ENCODE measurements at regions not wholly inside any gene's neighbourhood (a gene's known extent, or its start where the extent isn't known, plus 50 kb on each side); places are given as distances from the start of the nearest gene placed in this dataset.

DNA sequence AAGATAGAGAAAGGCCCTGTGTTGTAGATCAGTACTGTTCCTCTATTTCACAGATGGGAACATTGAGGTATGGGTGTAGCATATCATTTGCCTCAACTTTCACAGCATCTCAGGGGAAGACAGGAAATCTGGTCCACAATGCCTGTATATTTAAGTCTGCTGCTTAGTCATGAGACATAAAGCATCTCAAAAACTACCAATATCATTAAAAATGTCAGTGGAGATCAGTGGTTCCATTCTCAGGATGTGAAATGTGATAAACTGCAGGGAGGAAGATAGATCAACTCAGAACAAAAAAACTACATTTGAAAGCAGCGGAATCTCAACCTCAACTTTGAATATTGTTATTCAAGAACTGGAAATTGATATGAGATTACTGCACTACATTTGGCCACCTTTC lies 192.9 kb upstream of the PREP start:
- peaks cover 3% of the 10 kb centered on the region for H3K27me3 Mint-ChIP-seq (ENCODE audit: unreplicated experiment)
- no peak overlapping the region for H3K27ac Mint-ChIP-seq (ENCODE audit: unreplicated experiment)
- no peak for TF ChIP-seq CTCF (IDR thresholded peaks at IDR 0.05; ENCODE audit: unreplicated experiment)
- no peak overlapping the region for H3K4me3 Mint-ChIP-seq (ENCODE audit: unreplicated experiment)
- H3K9me3 Mint-ChIP-seq (ENCODE audit: unreplicated experiment) = no peaks in the 10 kb centered on the region
- H3K36me3 Mint-ChIP-seq (ENCODE audit: low read depth, unreplicated experiment) = no peaks in the 10 kb centered on the region
- peaks cover 21% of the 10 kb centered on the region for H3K4me1 Mint-ChIP-seq (ENCODE audit: unreplicated experiment)
- no peak for DNase-seq (ENCODE audit: low spot score)

GRCh38 chr6:105594821-105595220 lies 191.9 kb upstream of the PREP start:
- H3K27me3 Mint-ChIP-seq (ENCODE audit: unreplicated experiment) = peaks cover 3% of the 10 kb centered on the region
- no peaks in the 10 kb centered on the region for H3K9me3 Mint-ChIP-seq (ENCODE audit: unreplicated experiment)
- no peaks in the 10 kb centered on the region for H3K36me3 Mint-ChIP-seq (ENCODE audit: low read depth, unreplicated experiment)
- TF ChIP-seq CTCF (IDR thresholded peaks at IDR 0.05; ENCODE audit: unreplicated experiment) = no peak
- no peak overlapping the region for H3K27ac Mint-ChIP-seq (ENCODE audit: unreplicated experiment)
- peaks cover 21% of the 10 kb centered on the region for H3K4me1 Mint-ChIP-seq (ENCODE audit: unreplicated experiment)
- no peak overlapping the region for H3K4me3 Mint-ChIP-seq (ENCODE audit: unreplicated experiment)
- no peak for DNase-seq (ENCODE audit: low spot score)

DNA sequence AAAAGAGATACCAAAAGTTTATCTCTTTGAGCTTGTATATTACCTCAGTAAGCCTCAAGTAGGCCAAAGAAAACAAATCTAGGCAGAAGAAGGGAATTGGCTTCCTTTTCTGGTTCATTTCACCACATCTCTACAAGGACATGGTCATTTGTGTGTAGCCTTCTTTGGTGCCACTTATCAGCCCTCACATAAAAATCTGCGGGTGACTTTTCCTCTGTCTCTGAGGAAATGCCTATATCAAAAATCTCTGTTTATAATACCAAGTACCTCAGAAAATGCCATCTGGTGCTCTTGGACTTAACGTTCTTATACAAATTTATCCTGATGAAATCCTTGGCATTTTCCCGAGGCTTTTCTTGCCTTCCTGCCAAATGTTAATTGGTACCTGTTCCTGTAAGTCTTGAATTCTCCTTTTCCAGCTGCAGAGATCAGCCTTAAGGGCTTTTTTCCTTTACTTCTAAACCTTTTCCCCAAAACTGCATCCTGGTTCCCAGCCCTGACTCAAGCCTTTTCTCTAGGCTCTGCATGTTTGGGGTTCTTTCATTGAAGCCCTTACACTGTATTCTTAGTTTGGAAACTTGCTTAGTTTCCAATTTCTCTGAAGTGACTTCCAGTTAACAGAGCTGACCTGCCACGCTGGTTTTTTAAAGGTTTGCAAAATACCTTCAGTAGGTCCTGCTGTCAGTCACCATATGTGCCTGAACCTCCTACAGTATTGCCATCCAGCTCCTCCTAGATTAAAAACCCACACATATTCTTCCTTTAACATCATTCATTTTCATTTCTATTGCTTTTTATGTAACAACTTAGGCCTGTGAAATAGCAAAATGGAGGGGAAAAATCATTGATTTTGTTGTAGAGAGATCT lies 191.2 kb upstream of the PREP start:
- no peak overlapping the region for H3K27ac Mint-ChIP-seq (ENCODE audit: unreplicated experiment)
- peaks cover 21% of the 10 kb centered on the region for H3K4me1 Mint-ChIP-seq (ENCODE audit: unreplicated experiment)

GRCh38 chr6:105593056-105593690 lies 190.3 kb upstream of the PREP start:
- DNase-seq (ENCODE audit: low spot score) = no peak
- no peaks in the 10 kb centered on the region for H3K36me3 Mint-ChIP-seq (ENCODE audit: low read depth, unreplicated experiment)
- peaks cover 3% of the 10 kb centered on the region for H3K27me3 Mint-ChIP-seq (ENCODE audit: unreplicated experiment)
- H3K9me3 Mint-ChIP-seq (ENCODE audit: unreplicated experiment) = no peaks in the 10 kb centered on the region
- H3K4me1 Mint-ChIP-seq (ENCODE audit: unreplicated experiment) = peaks cover 21% of the 10 kb centered on the region
- peak overlapping the region; percentile 62 for H3K27ac Mint-ChIP-seq (ENCODE audit: unreplicated experiment)
- TF ChIP-seq CTCF (IDR thresholded peaks at IDR 0.05; ENCODE audit: unreplicated experiment) = no peak
- no peak overlapping the region for H3K4me3 Mint-ChIP-seq (ENCODE audit: unreplicated experiment)

More for the DNA sequence above, 191.2 kb upstream of the PREP start:
- no peak for DNase-seq (ENCODE audit: low spot score)
- H3K27me3 Mint-ChIP-seq (ENCODE audit: unreplicated experiment) = peaks cover 3% of the 10 kb centered on the region
- no peaks in the 10 kb centered on the region for H3K36me3 Mint-ChIP-seq (ENCODE audit: low read depth, unreplicated experiment)
- no peak overlapping the region for H3K4me3 Mint-ChIP-seq (ENCODE audit: unreplicated experiment)
- no peaks in the 10 kb centered on the region for H3K9me3 Mint-ChIP-seq (ENCODE audit: unreplicated experiment)
- TF ChIP-seq CTCF (IDR thresholded peaks at IDR 0.05; ENCODE audit: unreplicated experiment) = no peak

- Mint-ChIP-seq H3K36me3 (ENCODE audit: low read depth, unreplicated experiment) (no peaks in the 10 kb centered on the region), H3K9me3 (ENCODE audit: unreplicated experiment) (no peaks in the 10 kb centered on the region), H3K4me3 (ENCODE audit: unreplicated experiment) (no peak overlapping the region), H3K27ac (ENCODE audit: unreplicated experiment) (peak overlapping the region; percentile 65), H3K27me3 (ENCODE audit: unreplicated experiment) (peaks cover 2% of the 10 kb centered on the region), H3K4me1 (ENCODE audit: unreplicated experiment) (peaks cover 21% of the 10 kb centered on the region)
- no peak for DNase-seq (ENCODE audit: low spot score)
- no peak for TF ChIP-seq CTCF (IDR thresholded peaks at IDR 0.05; ENCODE audit: unreplicated experiment)
These were observed 189.4 kb upstream of the PREP start for GRCh38 chr6:105592329-105592728.
